NCI-H345 treated with DMSO at 0.1 percent for 48 hours (cell line): ENCODE measurements at regions not wholly inside any gene's neighbourhood (a gene's known extent, or its start where the extent isn't known, plus 50 kb on each side); places are given as distances from the start of the nearest gene placed in this dataset.
"Not testable (repeated sequence)": the region's sequence is repeated elsewhere in the genome, so short reads cannot be mapped to it uniquely, and the experiment has no call there.

Experiments
- DNase-seq: peaks from one replicate; lab custom pipeline; 2025; ENCODE audit not compliant: unreplicated experiment; lab: John Stamatoyannopoulos, UW

DNA sequence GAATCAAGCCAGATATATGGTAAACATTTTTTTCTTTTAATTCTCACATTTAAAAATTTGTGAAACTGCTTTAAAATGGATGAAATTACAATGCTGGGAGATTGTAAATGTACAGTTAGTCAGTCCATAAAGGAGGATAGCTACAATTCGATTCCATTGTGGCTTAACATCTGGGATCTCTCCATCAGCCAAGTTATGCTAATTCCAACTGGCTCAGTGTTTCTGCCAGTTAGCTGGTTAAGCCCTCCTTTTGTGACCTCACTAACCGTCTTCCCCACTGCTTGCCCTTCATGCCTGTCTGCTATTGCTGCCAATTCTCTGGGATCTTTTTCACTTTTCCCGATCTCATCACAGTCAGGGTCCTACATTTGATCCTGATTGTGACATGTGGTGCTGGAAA is 1347.6 kb downstream of the CDH11 start:
- DNase-seq: no peak

DNA sequence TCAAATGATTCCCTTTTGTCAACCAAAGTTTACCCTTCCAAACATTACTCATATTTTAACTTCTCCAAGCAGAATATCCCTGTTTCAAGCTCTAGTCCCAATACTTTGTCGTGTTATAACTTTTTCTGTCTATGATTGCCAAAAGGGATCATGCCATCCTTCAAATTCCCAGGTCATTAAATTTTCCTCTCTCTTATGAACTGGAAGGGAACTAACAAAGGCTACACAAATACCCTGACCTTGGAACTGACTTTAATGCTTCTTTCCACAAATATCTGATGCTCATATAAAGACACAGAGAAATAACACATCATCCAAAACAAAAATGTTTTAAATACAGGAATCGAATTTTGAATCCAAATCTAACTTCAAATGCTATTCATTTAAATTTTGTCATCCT is 1352.7 kb downstream of the CDH11 start:
- no peak for DNase-seq

DNA sequence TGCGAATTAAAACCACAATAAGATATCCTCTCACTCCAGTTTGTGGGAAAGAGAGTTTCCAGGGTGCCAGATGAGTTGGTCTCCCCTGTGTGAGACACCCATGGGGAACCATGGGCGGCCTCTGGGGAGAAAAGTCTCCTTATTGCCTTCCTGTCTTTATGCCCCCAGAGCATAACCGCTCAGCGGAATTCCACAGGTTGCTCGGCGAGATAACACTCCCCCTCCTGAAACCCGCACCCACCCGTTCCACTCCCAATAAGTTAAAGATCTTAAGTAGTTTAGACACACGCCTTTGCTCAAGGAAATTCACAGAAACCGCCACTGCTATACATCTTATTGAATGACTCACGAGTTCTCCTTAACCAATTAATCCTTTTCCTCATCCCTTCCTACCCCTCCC is 1361.6 kb downstream of the CDH11 start:
- DNase-seq: not testable (repeated sequence)

DNA sequence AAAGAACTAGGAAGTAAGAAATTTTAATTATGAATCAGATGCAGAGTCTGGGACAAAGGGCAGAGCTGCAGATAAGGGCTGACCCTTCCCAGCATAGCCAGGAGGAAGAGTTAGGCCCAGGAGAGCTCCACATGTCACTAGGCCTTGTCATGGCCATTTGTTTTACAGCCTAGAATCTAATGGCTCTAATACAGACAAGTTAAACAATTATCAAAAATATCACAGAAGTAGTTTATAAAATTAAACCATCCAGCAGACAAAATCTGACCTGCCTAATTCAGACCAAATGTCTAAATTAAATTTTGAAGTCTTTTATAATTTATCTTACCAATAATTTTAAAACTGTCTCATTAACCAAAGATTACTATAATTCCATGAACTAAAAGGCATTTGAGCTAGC is 1369.5 kb downstream of the CDH11 start:
- DNase-seq: no peak

DNA sequence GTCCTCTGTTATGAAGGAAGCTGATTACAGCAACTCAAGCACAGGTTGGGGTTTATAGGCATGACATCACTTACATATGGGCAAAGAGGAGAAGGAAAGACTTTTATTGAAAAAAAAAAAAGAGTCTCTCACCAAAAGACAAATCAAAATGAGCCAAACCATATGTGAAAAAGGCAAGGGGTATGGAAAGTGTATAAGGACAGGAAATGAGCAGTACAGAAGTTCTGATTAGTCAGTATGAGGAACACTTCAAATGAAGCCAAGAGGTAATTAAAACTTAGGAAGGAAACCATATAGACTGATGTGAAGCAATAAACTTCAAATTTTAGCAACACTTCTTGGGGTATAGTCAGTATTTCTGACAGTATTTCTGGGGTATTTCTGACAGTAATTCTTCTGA is 1372.6 kb downstream of the CDH11 start:
- DNase-seq: no peak

DNA sequence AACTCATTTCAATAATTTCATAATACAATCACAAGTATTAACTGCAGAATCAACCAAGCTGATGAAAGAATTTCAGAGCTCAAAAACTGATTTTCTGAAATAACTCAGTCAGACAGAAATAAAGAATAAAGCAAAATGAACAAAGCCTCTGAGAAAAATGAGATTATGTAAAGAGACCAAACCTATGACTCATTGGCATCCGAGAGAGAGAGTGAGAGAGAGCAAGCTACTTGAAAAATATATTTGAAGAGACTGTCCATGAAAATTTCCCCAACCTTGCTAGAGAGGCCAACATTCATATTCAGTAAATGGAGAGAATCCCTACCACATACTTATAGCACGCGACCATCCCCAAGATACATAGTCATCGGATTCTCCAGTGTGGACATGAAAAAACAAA is 1376.4 kb downstream of the CDH11 start:
- no peak for DNase-seq

DNA sequence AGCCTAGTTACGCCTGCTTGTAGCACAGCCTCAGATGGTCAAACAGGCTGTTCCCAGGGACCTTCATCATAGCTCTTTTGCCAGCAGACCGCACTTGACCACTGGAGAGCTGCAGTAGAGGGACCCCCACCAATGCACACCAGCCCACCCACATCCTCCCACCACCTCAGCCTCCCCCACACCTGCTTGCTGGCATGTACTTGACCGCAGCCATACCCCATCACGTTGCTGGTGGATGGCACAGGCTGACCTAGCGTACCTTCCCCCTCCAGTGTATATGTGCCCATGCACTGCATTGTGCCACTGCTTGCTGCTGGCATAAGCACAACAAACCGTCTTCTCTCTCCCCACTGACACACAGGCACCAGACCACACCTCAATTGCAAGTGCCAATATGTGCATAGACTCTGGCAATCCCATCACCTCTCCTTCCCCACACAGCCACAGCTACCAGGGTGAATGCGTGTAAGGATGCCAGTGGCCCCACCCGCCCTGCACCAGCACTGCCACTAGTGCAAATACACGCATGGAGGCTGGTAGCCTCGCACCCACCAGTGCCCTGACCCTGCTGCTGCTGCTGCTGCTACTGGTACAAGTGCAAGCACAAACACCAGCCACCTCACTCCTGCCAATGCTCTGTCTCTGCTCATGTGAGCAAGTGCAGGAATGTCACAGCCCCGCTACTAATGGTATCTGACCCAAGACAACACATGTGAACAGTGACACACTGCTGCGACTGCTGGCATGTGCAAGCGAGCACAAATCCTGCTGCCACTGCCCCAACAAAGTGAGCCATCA is 1377.6 kb downstream of the CDH11 start:
- no peak for DNase-seq

DNA sequence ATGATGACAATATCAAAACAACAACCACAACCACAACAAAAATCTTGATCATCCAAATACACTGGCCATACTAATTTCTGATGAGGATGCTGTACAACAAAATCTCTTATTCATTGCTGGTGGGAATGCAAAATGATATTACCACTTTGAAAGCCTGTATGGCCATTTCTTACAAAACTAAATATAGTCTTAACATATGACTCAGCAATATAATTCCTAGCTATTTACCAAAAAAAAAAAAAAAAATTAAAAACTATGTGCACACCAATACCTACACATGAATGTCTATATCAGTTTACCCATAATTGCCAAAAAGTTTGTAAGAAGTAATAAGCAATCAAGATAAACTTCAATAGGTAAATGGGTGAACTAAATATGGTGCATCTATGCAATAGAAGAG is 1379.7 kb downstream of the CDH11 start:
- no peak for DNase-seq

DNA sequence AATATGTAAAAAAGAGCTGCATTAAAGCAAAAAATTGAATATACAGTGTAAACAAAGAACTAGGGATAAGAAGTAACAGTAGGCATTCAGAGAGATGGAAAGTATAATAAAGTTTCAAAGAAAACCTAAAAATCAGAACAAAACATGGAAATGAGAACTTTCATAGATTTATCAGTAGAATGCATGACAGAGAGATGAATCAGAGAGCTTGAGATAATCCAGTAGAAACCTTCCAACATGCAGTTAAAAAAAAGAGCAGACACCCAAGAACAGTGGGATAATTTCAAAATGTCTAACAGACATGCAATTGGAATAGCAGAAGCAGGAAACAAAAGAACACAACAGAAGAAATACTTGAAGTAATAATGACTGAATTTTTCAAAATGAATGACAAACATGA is 1384.2 kb downstream of the CDH11 start:
- DNase-seq: no peak

DNA sequence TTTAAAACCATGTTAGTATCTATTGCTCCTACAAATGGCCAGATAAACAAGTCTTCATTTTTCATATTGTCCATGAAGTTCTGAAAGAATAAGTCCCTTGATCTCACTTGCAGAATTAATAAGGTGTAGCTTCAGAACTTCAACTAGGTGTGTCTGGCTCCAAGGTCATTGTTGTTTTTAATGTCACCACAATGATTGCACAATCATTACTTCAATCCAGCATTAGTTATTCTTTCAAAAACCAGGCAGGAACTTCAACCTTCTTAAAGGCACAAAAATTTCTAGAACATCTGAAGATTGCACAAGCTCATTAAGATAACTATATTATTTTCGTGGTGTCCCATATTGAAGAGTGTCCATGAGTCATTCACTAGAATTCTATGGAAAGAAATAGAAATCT is 1386.4 kb downstream of the CDH11 start:
- no peak for DNase-seq

DNA sequence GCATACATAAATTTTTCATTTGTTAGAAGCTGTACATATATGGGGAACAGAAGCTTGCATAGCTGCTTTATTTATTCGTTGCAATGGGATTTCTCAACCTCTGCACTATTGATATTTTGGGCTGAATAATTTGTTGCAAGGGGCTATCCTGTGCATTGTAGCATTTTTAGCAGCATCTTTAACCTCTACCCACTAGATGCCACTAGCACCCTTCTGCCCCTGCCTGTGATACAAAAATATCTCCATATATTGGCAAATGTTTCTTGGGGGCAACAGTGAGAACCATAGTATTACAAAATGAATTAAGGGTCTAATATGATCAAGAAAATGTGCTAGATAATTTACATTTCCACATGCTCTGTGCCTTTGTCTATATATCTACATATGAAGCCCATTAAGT is 1401.0 kb downstream of the CDH11 start:
- no peak for DNase-seq

DNA sequence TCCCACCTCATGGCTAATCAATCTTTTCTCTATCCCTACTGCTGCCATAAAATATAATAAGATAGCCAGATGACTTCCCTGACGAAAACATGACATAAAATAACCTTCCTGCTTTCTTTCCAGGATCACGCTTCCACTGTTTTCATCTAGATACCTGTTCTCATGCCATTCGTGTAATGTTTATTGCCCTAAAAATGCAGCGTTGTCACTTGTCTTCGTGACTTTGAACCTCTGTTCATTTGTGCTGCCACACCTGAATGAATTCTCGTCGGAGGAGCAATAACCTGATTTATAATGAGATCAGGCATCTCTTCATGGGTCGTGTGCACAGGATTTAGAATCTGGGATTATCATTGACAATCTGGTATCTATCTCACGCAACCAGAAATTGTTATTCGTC is 1401.9 kb downstream of the CDH11 start:
- no peak for DNase-seq

DNA sequence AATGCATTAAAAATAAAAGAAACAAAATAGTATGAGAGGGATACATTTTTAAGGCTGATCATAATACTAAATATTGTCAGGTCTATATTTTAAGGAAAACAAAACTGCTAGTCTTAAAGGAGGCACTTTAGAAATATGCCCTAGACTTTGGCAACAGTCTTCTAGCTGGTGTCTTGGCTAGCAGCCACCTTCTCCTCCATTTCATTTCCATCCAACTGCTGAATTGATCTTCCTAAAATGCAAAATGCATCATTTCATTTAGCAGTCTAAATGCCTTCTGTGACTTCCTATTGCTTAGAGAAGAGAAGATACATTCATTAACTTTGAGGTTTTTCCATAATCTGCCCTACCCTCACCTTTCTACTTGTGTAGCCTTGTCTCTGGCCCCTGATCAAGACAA is 1404.1 kb downstream of the CDH11 start:
- no peak for DNase-seq

DNA sequence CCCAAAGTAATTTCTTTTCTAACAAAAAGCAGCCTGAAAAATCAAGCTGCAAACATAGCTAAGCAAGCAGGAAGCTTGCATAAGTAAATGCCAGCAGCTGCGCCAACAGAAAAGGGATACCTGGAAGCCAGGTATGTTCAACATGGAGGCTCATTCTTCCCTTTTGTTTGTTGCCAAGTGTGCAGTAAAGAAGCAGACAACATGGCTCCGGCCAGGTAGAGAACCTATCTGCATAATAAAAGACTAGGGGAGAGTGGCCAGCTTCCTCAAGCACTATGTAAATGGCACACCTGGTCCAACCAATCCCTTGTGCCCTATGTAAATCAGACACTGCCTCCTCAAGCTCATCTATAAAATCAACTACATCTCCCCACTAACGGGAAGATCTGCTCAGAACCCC is 1407.0 kb downstream of the CDH11 start:
- no peak for DNase-seq

DNA sequence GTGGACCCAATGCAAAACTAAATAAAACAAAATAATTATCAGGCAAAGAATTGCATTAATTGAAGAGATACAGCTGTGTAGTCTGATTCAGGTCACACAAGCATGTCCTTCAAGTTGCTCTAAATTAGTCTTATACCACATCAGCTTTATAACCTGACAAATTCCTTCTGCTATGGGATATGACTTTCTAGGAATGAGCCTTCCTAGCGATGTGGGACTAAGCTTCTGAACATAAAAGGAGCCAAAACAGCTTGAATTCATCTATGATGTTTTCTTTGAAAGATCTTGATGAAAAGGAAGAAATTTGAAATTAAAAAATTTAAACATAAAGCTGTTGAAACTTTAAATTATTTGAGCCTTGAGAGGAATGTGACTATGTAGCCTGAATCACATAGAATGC is 1409.1 kb downstream of the CDH11 start:
- DNase-seq: no peak

DNA sequence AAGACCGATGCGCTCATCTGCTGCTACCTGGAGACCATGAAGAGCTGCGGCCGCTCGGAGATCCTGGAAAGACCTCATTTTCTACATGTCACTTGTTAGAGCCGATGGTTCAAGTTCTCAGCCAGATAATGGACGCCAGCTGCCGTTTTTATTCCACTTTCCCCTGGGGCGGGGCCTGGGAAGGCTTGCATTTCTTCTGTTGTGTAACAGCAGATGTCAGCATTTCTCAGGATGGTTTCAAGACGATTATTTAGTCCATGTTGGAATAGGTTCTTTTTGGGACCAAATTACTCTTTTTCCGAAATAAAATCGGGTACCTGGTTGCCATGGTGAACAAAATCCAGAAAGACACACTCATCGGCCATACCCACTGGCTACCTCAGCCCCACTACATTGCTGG is 1418.3 kb downstream of the CDH11 start:
- DNase-seq: no peak

DNA sequence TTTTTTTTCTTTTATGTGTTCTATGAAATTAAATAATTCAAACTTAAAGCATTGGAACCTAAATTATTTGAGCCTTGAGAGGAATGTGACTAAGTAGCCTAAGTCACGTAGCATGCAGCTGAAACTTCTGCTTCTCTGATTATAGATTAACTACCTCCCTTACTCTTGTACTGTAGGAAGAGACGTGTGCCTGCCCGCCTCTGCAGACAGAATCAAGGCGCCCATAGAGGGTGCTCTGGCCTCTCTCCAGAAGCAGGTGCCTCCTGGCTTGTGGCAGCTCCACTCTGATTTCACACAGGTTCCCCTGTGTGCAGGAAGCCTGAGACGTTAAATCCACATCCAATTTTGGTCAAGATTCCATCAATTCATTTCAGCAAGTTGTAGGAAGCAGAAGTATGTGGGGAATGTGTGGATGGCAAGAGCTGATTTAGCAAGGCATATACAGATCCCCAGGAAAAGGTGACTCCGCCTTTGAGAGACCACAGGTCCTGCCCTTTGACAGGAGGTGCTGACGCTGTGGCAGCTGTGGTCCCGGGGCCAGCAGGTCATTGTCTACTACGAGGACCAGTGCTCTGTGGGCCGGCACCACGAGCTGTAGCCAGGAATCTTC is 1418.8 kb downstream of the CDH11 start:
- DNase-seq: no peak

DNA sequence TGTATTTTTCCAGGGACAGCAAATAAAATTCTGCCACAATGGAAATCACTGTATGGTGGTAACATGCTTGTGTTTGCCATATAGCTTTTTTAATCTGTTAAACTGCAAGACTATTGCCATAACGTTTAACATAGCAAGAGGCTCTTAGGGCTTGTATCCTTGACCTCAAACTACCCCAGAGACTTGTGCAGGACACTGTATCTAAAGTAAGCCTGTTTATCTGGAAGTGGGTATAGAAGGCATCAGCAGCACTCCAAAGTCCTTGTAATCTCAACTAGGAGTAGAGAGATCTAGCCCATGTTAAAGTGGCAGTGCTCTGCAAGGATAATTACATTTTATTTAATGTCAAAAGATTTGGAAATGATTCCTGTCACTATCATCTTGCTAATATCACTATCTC is 1424.1 kb downstream of the CDH11 start:
- DNase-seq: no peak

DNA sequence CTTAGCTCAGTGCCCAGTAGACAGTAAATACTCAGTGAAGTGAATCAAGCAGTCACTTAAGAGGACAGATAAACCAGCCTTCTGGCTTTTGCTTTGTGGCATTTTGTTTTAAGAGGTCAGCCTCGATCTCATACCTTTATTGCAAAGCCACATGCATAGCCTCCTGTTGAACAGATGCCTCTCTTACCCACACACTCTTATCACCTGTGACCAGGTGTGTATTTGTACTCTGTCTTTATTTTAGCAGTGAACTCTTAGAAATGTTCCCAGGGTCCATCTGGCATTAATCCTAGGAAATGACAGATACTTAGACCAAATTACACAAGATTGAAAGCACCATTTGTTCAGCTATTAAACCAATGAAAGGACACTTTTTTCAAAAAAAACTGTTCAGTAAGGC is 1426.5 kb downstream of the CDH11 start:
- no peak for DNase-seq

DNA sequence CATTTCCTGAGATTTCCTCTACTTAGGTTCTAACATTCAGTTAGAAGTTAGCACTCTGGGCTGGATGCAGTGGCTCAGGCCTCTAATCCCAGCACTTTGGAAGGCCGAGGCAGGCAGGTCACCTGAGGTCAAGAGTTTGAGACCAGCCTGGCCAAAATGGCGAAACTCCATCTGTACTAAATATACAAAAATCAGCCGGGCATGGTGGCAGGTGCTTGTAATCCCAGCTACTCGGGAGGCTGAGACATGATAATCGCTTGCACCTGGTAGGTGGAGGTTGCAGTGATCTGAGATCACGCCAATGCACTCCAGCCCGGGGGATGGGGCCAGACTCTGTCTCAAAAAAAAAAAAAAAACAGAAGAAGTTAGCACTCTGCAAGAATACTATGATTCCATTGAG is 1430.9 kb downstream of the CDH11 start:
- DNase-seq: no peak

DNA sequence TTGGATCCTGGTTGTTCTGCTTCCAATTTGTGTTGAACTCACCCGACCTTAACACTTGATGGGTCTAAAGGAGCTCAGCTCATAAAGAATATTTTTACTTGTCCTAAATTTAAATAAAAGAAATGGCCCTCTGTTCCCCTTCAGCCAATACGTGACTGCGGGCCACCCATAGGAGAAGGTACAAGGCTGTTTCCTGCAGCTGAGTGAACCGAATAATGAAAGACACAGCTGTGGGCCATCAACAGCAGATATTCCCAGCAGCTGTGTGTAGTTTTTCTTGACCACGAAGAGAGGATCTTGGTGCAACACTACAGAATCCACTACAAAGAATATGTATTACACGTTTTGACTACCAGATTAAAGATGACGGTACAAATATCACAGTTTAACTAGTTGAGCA is 1431.6 kb downstream of the CDH11 start:
- no peak for DNase-seq

DNA sequence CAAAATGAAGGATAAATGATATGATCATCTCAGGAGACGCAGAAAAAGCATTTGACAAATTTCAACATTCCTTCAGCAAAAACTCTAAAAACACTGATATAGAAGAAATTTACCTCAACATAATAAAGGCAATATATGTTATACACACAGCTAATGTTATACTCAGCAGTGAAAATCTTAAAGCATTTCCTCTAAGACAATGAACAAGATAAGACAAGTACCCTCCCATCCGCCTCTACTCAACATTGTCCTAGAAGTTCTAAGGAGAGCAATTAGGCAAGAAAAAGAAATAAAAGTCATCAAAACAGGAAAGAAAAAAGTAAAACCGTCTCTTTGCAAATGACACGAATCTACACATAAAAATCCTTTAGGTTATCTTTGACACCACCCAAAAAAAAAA is 1432.8 kb downstream of the CDH11 start:
- no peak for DNase-seq
